Forelimb muscle (tissue), 1 donor: ENCODE measurements at regions not wholly inside any gene's neighbourhood (a gene's known extent, or its start where the extent isn't known, plus 50 kb on each side); places are given as distances from the start of the nearest gene placed in this dataset.

Experiments
- DNase-seq: peaks from one replicate; pipeline ENCODE4 v3.0.0-alpha.2; 2013; ENCODE audit warnings: low read depth

DNA sequence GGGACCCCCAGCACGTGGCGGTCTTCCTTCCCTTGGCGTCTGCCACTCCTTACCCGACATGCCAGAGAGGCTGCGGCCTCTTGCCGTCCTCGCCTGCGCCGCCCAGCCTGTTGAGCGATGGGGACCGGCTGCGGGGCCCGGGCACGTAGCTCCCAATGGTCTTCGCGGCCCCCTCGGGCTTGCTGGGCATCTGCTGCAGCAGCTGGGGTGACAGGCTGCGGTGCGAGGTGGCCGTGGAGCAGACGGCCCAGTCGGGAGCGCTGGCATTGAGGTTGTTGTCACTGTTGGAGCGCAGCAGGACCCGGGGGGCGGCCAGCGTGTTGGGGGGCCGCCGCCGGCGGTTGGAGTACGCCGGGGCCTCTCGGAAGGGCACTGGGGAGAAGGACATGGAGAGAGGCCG, 422.0 kb downstream of the CTTN start:
- no peak for DNase-seq

DNA sequence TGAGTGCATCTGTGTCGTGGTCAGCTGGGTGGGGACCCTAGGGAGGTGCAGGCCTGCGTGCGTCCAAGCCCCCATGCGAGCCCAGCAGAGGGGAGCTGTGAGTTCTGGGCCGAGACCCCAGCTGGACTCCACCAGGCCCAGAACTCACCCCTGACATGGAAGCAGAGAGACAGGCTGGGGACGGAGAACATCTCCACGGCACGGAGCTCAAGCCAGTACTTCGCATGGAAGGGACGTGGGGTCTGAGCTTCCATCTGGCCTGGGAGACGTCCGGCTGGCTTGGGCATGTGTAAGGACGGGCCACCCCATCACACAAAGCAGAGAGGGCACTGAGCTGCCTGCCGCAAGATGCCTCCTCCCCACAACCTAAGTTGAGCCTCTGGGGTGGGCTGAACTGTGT, 422.4 kb downstream of the CTTN start:
- DNase-seq, result no peak

- no peak for DNase-seq
These were observed 425.4 kb downstream of the CTTN start for GRCh38 chr11:70823771-70824170.

- DNase-seq, result no peak
These were observed 426.4 kb downstream of the CTTN start for GRCh38 chr11:70824605-70825245.

- DNase-seq, result no peak
These were observed 426.4 kb downstream of the SHANK2 start for GRCh38 chr11:70825893-70826540.

GRCh38 chr11:70826541-70827335, 425.6 kb downstream of the SHANK2 start:
- DNase-seq, result no peak

GRCh38 chr11:70828593-70829082, 423.7 kb downstream of the SHANK2 start:
- DNase-seq, result no peak

- DNase-seq, result no peak
These were observed 423.1 kb downstream of the SHANK2 start for GRCh38 chr11:70829134-70829885.

GRCh38 chr11:70829886-70830272, 422.5 kb downstream of the SHANK2 start:
- DNase-seq, result no peak

GRCh38 chr11:70833011-70833410, 419.4 kb downstream of the SHANK2 start:
- DNase-seq, result no peak

DNA sequence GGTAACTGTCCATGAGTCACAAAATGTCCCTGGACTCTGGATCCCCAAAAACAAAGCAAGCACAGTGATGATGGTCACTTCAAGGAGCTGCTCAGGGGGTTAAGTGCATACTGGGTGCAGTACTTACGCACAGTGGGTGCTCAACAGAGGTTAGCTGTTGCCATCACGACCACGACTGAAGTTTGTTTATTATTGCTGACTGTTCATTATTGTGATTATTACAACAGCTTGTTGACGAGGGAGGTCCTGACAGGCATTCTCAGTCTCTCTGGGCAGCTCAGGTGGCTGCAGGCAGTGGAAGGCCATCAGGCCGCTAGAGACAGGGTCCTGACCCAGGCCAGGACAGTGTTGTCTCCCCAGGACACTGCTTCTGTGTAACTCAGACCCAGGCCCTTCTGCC, 418.8 kb downstream of the SHANK2 start:
- DNase-seq, result no peak

DNA sequence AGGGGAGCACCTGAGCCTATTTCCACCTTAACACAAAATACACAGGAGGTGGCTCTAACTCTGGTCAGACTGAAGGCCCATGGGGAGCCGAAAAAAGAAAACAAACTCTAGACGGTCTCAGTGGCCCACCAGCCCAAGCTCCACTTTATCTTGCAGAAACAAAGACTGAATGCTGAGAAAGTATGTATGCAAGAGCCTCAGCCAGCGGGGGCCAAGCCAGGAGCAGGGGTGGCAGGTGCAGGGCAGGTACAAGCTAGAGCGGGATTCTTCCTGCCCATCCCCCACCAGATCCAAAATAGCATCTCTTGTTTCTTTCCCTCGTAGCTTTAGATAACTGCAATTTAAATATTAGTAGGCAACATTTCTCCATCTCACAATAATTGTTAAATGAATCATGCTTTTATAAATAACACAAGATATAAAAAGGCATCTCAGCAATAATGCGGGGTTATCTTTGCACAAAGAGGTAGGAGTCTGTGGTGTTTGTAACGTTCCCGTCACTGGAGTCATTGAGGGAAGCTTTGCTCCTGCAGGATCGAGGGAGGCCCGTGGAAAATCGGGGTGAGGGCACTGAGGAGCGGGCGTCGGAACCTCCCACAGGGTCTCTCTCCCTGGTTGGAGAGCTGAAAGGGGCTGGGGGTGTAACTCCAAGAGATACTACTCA, 418.0 kb downstream of the SHANK2 start:
- DNase-seq, result no peak

DNA sequence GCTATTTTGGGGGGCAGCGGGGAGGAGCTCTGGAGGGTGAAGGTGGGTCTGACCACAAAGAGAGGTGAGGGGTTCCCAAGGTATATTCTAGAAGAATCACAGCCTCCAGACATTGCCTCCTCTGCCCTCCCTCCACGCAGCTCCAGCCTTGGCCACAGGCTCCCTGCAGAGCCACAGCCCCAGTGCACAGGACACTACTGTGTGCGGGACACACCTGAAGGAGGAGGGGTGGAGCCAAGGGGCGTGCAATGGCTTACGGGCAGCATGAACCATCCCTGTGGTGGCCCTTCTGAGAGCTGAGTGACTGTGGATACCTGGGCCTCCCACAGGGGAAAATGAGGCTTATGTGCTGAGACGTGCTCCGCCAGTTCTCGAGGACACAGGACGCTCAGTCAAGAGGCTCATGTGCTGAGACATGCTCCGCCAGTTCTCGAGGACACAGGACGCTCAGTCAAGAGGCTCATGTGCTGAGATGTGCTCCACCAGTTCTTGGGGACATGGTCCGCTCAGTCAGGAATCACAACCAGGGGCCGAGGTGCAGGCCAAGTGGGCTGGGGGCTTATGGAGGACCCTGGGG, 417.3 kb downstream of the SHANK2 start:
- DNase-seq, result no peak

- no peak for DNase-seq
These were observed 416.3 kb downstream of the SHANK2 start for GRCh38 chr11:70836071-70836470.

- no peak for DNase-seq
These were observed 414.2 kb downstream of the SHANK2 start for GRCh38 chr11:70838198-70838597.

GRCh38 chr11:70839851-70840250, 412.5 kb downstream of the SHANK2 start:
- DNase-seq, result no peak

DNA sequence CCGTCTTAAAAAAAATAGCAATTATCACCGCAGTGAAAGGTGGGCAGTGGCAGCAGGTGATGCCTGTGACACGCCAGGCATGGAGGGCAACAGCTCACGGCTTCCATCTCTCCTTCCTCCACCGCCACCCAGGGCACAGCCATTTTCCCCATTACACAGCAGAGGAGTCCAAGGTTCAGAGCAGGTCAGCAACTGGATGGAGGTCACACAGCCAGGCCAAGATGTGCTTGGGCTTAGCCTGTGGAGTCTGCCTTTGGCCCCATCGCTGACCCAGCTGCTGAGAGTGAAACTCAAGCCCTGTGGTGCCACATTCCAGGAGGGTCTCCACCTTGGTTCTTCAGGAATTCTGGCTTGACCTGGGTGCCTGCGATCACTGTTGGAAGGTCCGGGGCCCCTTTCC, 411.1 kb downstream of the SHANK2 start:
- DNase-seq, result no peak

GRCh38 chr11:70842256-70842655, 410.1 kb downstream of the SHANK2 start:
- no peak for DNase-seq

- DNase-seq, result no peak
These were observed 409.7 kb downstream of the SHANK2 start for GRCh38 chr11:70842701-70843100.

- DNase-seq, result no peak
These were observed 408.5 kb downstream of the SHANK2 start for GRCh38 chr11:70843906-70844305.

GRCh38 chr11:70844387-70844786, 408.0 kb downstream of the SHANK2 start:
- DNase-seq, result no peak
